MCF 10A (cell line): ENCODE measurements at regions not wholly inside any gene's neighbourhood (a gene's known extent, or its start where the extent isn't known, plus 50 kb on each side); places are given as distances from the start of the nearest gene placed in this dataset.

Experiments used
- BruUV-seq: library from RNA; stranded (reverse); fragments of 400-500 nt; replicated peaks from 2 replicates; lab custom pipeline; 2021; lab: Mats Ljungman, UMichigan
- CTCF ChIA-PET: fragments of 300-600 bp; sonication (Branson Sonifier 250); formaldehyde crosslinking; extraction: SDS; loops from one replicate; lab custom pipeline; 2021; ENCODE audit warnings: antibody characterized with exemption, inconsistent platforms; lab: Yijun Ruan, JAX
- POLR2A ChIA-PET: fragments of 300-600, 350-650 bp; sonication (Branson Sonifier 250); formaldehyde crosslinking; extraction: SDS; loops from one replicate; lab custom pipeline; 2020; ENCODE audit warnings: antibody characterized with exemption, inconsistent platforms; lab: Yijun Ruan, JAX
- DNase-seq: peaks from one replicate; pipeline ENCODE4 v3.0.0-alpha.2; 2018; ENCODE audit not compliant: unreplicated experiment
- H3K27ac Mint-ChIP-seq: one replicate; pipeline ENCODE4 v1.8.0; 2022; ENCODE audit warnings: mild to moderate bottlenecking, low read depth, mixed read lengths; ENCODE audit not compliant: unreplicated experiment
- H3K27me3 Mint-ChIP-seq: one replicate; pipeline ENCODE4 v1.8.0; 2022; ENCODE audit warnings: mixed read lengths; ENCODE audit not compliant: insufficient read depth, unreplicated experiment
- H3K36me3 Mint-ChIP-seq: one replicate; pipeline ENCODE4 v1.8.0; 2022; ENCODE audit warnings: mild to moderate bottlenecking, moderate library complexity, mixed read lengths; ENCODE audit not compliant: insufficient read depth, unreplicated experiment
- H3K4me1 Mint-ChIP-seq: one replicate; pipeline ENCODE4 v1.8.0; 2022; ENCODE audit warnings: mixed read lengths; ENCODE audit not compliant: insufficient read depth, unreplicated experiment
- H3K4me3 Mint-ChIP-seq: one replicate; pipeline ENCODE4 v1.8.0; 2022; ENCODE audit warnings: mild to moderate bottlenecking, moderate library complexity, mixed read lengths; ENCODE audit not compliant: unreplicated experiment
- H3K9me3 Mint-ChIP-seq: one replicate; pipeline ENCODE4 v1.8.0; 2022; ENCODE audit warnings: mixed read lengths; ENCODE audit not compliant: unreplicated experiment
- intact Hi-C: fragments of 100-400 bp; cut with micrococcal nuclease; formaldehyde crosslinking; loops from 2 replicates; pipeline ENCODE4 v1.14.1; 2022
- TF ChIP-seq, protein P1 (sequence below): fragments of 200-600 bp; IDR thresholded peaks from one replicate; pipeline ENCODE4 v1.8.0; 2022; ENCODE audit warnings: antibody characterized with exemption, mild to moderate bottlenecking; ENCODE audit not compliant: unreplicated experiment

GRCh38 chr19:57016491-57016890 is 103.3 kb upstream of the USP29 start:
- no peak overlapping the region for H3K27ac Mint-ChIP-seq
- no peaks in the 10 kb centered on the region for H3K4me1 Mint-ChIP-seq
- no peaks in the 10 kb centered on the region for H3K27me3 Mint-ChIP-seq
- H3K36me3 Mint-ChIP-seq = no peaks in the 10 kb centered on the region
- DNase-seq = no peak
- POLR2A ChIA-PET = no interaction called here
- CTCF ChIA-PET = no interaction called here
- H3K4me3 Mint-ChIP-seq = no peak overlapping the region
- peaks cover 33% of the 10 kb centered on the region for H3K9me3 Mint-ChIP-seq
- intact Hi-C loops = no loop called here
- no TSS peak for BruUV-seq
- TF ChIP-seq, protein P1, sequence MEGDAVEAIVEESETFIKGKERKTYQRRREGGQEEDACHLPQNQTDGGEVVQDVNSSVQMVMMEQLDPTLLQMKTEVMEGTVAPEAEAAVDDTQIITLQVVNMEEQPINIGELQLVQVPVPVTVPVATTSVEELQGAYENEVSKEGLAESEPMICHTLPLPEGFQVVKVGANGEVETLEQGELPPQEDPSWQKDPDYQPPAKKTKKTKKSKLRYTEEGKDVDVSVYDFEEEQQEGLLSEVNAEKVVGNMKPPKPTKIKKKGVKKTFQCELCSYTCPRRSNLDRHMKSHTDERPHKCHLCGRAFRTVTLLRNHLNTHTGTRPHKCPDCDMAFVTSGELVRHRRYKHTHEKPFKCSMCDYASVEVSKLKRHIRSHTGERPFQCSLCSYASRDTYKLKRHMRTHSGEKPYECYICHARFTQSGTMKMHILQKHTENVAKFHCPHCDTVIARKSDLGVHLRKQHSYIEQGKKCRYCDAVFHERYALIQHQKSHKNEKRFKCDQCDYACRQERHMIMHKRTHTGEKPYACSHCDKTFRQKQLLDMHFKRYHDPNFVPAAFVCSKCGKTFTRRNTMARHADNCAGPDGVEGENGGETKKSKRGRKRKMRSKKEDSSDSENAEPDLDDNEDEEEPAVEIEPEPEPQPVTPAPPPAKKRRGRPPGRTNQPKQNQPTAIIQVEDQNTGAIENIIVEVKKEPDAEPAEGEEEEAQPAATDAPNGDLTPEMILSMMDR = no peak

DNA sequence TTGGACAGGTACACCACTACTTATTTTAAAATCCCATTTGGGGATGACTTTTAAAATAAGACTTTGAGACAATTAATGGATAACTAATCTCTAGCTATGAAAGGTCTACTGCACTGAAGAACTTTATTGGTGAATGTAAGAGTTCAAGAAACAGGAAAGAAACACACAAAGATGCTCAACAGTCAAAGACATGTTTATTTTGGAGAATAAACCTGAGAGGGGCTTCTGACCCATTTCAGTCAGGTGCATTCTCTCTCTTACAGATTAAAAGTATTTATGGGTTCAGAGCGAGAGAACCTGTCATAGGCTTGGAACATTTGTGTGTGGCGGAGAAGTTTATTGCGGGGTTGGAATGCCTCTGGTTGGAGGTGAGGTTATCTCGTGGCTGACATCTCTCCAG is 94.3 kb upstream of the USP29 start:
- ChIA-PET POLR2A (no interaction called here), CTCF (interaction anchor here (0.6 kb wide), 1 partner anchor 392 kb away, joined by 4 read pairs; no protein-coding TSS in a partner anchor)
- H3K27me3 Mint-ChIP-seq = no peaks in the 10 kb centered on the region

GRCh38 chr19:57026476-57026875 is 93.3 kb upstream of the USP29 start:
- peaks cover 44% of the 10 kb centered on the region for H3K9me3 Mint-ChIP-seq
- ChIA-PET POLR2A (no interaction called here), CTCF (interaction anchor here (0.6 kb wide), 2 partner anchors 66 to 830 kb away, joined by 3 read pairs; no protein-coding TSS in a partner anchor)
- H3K4me3 Mint-ChIP-seq = no peak overlapping the region
- H3K27me3 Mint-ChIP-seq = no peaks in the 10 kb centered on the region
- no peak overlapping the region for H3K27ac Mint-ChIP-seq
- BruUV-seq = no TSS peak
- no peak for DNase-seq
- intact Hi-C loops = no loop called here
- H3K36me3 Mint-ChIP-seq = no peaks in the 10 kb centered on the region
- TF ChIP-seq, protein P1 = no peak
- no peaks in the 10 kb centered on the region for H3K4me1 Mint-ChIP-seq

More for the DNA sequence above, 94.3 kb upstream of the USP29 start:
- TF ChIP-seq, protein P1 = no peak
- intact Hi-C loops = no loop called here
- Mint-ChIP-seq H3K4me3 (no peak overlapping the region), H3K4me1 (no peaks in the 10 kb centered on the region), H3K36me3 (no peaks in the 10 kb centered on the region), H3K27ac (no peak overlapping the region), H3K9me3 (peaks cover 38% of the 10 kb centered on the region)
- no peak for DNase-seq
- no TSS peak for BruUV-seq

DNA sequence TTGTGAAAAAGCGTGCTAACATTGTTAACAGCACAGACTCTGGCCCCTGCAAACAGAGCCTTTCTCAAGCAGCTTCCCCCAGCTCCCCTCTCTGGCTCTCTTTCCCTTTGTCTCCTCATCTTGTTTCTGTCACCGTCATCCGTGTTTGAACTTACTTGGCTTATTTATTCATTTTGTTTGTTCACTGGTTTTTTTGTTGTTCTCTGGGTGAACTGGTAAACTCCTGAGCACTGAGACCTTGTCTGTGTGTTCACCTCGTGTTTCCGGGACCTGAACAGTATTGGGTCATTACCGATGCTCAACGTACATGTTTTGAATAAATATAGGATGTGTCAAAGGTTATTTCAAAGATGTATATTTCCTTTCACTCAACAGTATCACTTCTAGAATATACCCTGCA is 92.4 kb upstream of the USP29 start:
- Mint-ChIP-seq H3K9me3 (peaks cover 51% of the 10 kb centered on the region), H3K4me3 (no peak overlapping the region), H3K27me3 (no peaks in the 10 kb centered on the region), H3K27ac (no peak overlapping the region), H3K4me1 (no peaks in the 10 kb centered on the region), H3K36me3 (no peaks in the 10 kb centered on the region)
- intact Hi-C loops = no loop called here
- ChIA-PET CTCF (no interaction called here), POLR2A (no interaction called here)
- BruUV-seq = no TSS peak
- DNase-seq = no peak
- TF ChIP-seq, protein P1 = no peak
